Upper lobe of left lung (tissue), 4 donors: ENCODE measurements at regions not wholly inside any gene's neighbourhood (a gene's known extent, or its start where the extent isn't known, plus 50 kb on each side); places are given as distances from the start of the nearest gene placed in this dataset.

ENCODE experiments used
- EP300 ChIP-seq, 4 donors: sonication (generic); formaldehyde crosslinking; IDR thresholded peaks; one replicate each; pipeline ENCODE4 v1.5.1; 2017; ENCODE audit warnings: antibody characterized with exemption in 4 of 4, control low read depth in 2 of 4
- POLR2AphosphoS5 ChIP-seq, 2 donors: sonication (generic); formaldehyde crosslinking; IDR thresholded peaks; one replicate each; pipeline ENCODE4 v1.5.1; 2017; ENCODE audit warnings: antibody characterized with exemption in 2 of 2
- TF ChIP-seq, protein P1 (sequence below), 6 experiments: fragments of 450-650 bp in 4 of 6; fragments of 200-600 bp in 2 of 6; sonication (generic) in 2 of 6; IDR thresholded peaks; one replicate each; pipeline ENCODE4 v1.5.1; 2016 to 2019; ENCODE audit warnings: antibody characterized with exemption in 6 of 6

DNA sequence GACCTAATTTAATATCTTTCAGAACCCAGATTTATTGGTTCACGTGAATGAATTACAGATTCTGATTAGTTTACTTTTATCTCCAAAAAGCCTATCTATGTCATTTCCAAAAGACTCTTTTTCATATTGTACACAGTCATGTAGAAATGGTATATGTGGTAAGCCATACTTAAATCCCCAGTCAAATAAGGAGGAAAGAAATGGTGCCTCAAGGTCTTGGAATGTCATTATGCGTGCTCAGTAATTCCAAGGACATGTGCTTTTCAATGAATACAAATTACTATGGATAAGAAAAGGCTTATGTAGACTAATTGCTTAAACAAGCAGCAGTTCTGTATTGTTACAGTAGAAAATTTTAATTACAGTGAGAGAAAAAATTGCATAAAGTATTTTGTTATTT, 64.1 kb upstream of the TYRP1 start:
- TF ChIP-seq, protein P1, sequence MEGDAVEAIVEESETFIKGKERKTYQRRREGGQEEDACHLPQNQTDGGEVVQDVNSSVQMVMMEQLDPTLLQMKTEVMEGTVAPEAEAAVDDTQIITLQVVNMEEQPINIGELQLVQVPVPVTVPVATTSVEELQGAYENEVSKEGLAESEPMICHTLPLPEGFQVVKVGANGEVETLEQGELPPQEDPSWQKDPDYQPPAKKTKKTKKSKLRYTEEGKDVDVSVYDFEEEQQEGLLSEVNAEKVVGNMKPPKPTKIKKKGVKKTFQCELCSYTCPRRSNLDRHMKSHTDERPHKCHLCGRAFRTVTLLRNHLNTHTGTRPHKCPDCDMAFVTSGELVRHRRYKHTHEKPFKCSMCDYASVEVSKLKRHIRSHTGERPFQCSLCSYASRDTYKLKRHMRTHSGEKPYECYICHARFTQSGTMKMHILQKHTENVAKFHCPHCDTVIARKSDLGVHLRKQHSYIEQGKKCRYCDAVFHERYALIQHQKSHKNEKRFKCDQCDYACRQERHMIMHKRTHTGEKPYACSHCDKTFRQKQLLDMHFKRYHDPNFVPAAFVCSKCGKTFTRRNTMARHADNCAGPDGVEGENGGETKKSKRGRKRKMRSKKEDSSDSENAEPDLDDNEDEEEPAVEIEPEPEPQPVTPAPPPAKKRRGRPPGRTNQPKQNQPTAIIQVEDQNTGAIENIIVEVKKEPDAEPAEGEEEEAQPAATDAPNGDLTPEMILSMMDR (IDR thresholded peaks at IDR 0.05), result no peak
- TF ChIP-seq EP300 (IDR thresholded peaks at IDR 0.05), result no peak
- no peak for TF ChIP-seq POLR2AphosphoS5 (IDR thresholded peaks at IDR 0.05)
